ENCODE measurements at regions not wholly inside any gene's neighbourhood (a gene's known extent, or its start where the extent isn't known, plus 50 kb on each side); places are given as distances from the start of the nearest gene placed in this dataset.

DNA sequence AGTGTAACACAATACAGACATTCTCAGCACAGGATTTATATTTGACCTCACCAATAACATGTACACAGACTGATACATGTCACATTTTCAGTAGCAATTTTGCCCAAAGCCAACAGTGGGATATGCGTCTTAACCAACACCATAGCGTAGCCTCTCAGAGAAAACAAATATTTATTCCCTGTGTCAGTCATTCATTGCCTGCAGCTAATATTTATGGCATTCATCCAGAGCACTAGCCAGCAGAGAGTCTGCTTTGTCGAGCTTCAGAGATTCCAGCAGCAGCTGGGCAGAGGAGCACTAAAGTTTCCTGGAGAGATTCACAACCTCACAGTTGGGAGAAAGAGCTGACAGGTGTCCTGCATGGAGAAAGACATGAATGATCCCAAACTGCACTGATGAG is 400.7 kb upstream of the DAB1 start:
- TF ChIP-seq, protein P1, sequence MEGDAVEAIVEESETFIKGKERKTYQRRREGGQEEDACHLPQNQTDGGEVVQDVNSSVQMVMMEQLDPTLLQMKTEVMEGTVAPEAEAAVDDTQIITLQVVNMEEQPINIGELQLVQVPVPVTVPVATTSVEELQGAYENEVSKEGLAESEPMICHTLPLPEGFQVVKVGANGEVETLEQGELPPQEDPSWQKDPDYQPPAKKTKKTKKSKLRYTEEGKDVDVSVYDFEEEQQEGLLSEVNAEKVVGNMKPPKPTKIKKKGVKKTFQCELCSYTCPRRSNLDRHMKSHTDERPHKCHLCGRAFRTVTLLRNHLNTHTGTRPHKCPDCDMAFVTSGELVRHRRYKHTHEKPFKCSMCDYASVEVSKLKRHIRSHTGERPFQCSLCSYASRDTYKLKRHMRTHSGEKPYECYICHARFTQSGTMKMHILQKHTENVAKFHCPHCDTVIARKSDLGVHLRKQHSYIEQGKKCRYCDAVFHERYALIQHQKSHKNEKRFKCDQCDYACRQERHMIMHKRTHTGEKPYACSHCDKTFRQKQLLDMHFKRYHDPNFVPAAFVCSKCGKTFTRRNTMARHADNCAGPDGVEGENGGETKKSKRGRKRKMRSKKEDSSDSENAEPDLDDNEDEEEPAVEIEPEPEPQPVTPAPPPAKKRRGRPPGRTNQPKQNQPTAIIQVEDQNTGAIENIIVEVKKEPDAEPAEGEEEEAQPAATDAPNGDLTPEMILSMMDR (IDR thresholded peaks at IDR 0.05): no peak
- no peak for TF ChIP-seq ZFX (IDR thresholded peaks at IDR 0.05; ENCODE audit: borderline replicate concordance)

Measured in 22Rv1 (cell line).